ENCODE measurements at regions not wholly inside any gene's neighbourhood (a gene's known extent, or its start where the extent isn't known, plus 50 kb on each side); places are given as distances from the start of the nearest gene placed in this dataset.

GRCh38 chr6:139551376-139551775, 176.9 kb upstream of the CITED2 start:
- in situ Hi-C loops (cut with MboI; ENCODE audit: low sequenced_read_pairs, unreplicated experiment), result no loop called here
- DNase-seq (ENCODE audit: low spot score), result no peak
- TF ChIP-seq CTCF (IDR thresholded peaks at IDR 0.05; ENCODE audit: borderline replicate concordance, control extremely low read depth, extremely low read depth, insufficient read depth, missing control alignments), result no peak

- DNase-seq (ENCODE audit: low spot score), result no peak
- in situ Hi-C loops (cut with MboI; ENCODE audit: low sequenced_read_pairs, unreplicated experiment), result no loop called here
- no peak for TF ChIP-seq CTCF (IDR thresholded peaks at IDR 0.05; ENCODE audit: borderline replicate concordance, control extremely low read depth, extremely low read depth, insufficient read depth, missing control alignments)
Observed at GRCh38 chr6:139550361-139550760, 175.9 kb upstream of the CITED2 start.

- in situ Hi-C loops (cut with MboI; ENCODE audit: low sequenced_read_pairs, unreplicated experiment), result no loop called here
- TF ChIP-seq CTCF (IDR thresholded peaks at IDR 0.05; ENCODE audit: borderline replicate concordance, control extremely low read depth, extremely low read depth, insufficient read depth, missing control alignments), result no peak
- DNase-seq (ENCODE audit: low spot score), result no peak
Observed at GRCh38 chr6:139549561-139550070, 175.2 kb upstream of the CITED2 start.

GRCh38 chr6:139547804-139548203, 173.4 kb upstream of the CITED2 start:
- no peak for TF ChIP-seq CTCF (IDR thresholded peaks at IDR 0.05; ENCODE audit: borderline replicate concordance, control extremely low read depth, extremely low read depth, insufficient read depth, missing control alignments)
- DNase-seq (ENCODE audit: low spot score), result no peak
- in situ Hi-C loops (cut with MboI; ENCODE audit: low sequenced_read_pairs, unreplicated experiment), result no loop called here

- in situ Hi-C loops (cut with MboI; ENCODE audit: low sequenced_read_pairs, unreplicated experiment), result no loop called here
- no peak for DNase-seq (ENCODE audit: low spot score)
- TF ChIP-seq CTCF (IDR thresholded peaks at IDR 0.05; ENCODE audit: borderline replicate concordance, control extremely low read depth, extremely low read depth, insufficient read depth, missing control alignments), result no peak
Observed at GRCh38 chr6:139547122-139547776, 172.8 kb upstream of the CITED2 start.

GRCh38 chr6:139546106-139546472, 171.6 kb upstream of the CITED2 start:
- no peak for DNase-seq (ENCODE audit: low spot score)
- in situ Hi-C loops (cut with MboI; ENCODE audit: low sequenced_read_pairs, unreplicated experiment), result no loop called here

More at GRCh38 chr6:139546106-139546472, 171.6 kb upstream of the CITED2 start:
- TF ChIP-seq CTCF (IDR thresholded peaks at IDR 0.05; ENCODE audit: borderline replicate concordance, control extremely low read depth, extremely low read depth, insufficient read depth, missing control alignments), result no peak
